ENCODE measurements at regions not wholly inside any gene's neighbourhood (a gene's known extent, or its start where the extent isn't known, plus 50 kb on each side); places are given as distances from the start of the nearest gene placed in this dataset.

- H3K4ac ChIP-seq (ENCODE audit: low read length): no peak overlapping the region
- H3K4me2 ChIP-seq (ENCODE audit: insufficient read depth, low read length, poor library complexity, severe bottlenecking): no peak overlapping the region
- H4K8ac ChIP-seq (ENCODE audit: low read depth, low read length): no peak overlapping the region
- H3K27me3 ChIP-seq (ENCODE audit: control insufficient read depth in 3 of 3, insufficient read depth in 3 of 3, low read depth in 1 of 3, low read length in 3 of 3): no peaks in the 10 kb centered on the region
- H2BK5ac ChIP-seq (ENCODE audit: low read length): no peak overlapping the region
- H3K14ac ChIP-seq (ENCODE audit: low read length): no peak overlapping the region
- no peak overlapping the region for H2AK5ac ChIP-seq (ENCODE audit: low read depth, low read length)
- H3K9ac ChIP-seq (ENCODE audit: low read depth, low read length, poor library complexity): no peak overlapping the region
- no peak overlapping the region for H2BK120ac ChIP-seq (ENCODE audit: low read depth, low read length)
- H3K27ac ChIP-seq (replicated peaks; ENCODE audit: low read length): no peak overlapping the region
- H3K4me3 ChIP-seq (ENCODE audit: low read length in 2 of 2): no peak overlapping the region
- H2BK12ac ChIP-seq (ENCODE audit: low read length): no peak overlapping the region
- no peak overlapping the region for H4K91ac ChIP-seq (ENCODE audit: low read depth, low read length, poor library complexity)
- H3K18ac ChIP-seq (ENCODE audit: low read length): peak overlapping the region; percentile 4
- no peaks in the 10 kb centered on the region for H3K4me1 ChIP-seq (ENCODE audit: control insufficient read depth in 2 of 2, insufficient read depth in 1 of 2, low read depth in 1 of 2, low read length in 2 of 2)
- H3K9me3 ChIP-seq (replicated peaks in 1 of 2; ENCODE audit: control insufficient read depth in 2 of 2, insufficient read depth in 1 of 2, low read depth in 1 of 2, low read length in 2 of 2): peaks cover 0 to 3% of the 10 kb centered on the region in 2 donors
- no peaks in the 10 kb centered on the region for H3K79me1 ChIP-seq (ENCODE audit: low read depth, low read length)
- H2AFZ ChIP-seq (ENCODE audit: low read length): no peak overlapping the region
- no peak for DNase-seq (ENCODE audit: low spot score)
- no peak overlapping the region for H2BK15ac ChIP-seq (ENCODE audit: low read length)
- no peak overlapping the region for H3K23ac ChIP-seq (ENCODE audit: low read depth, low read length, poor library complexity)
- no peaks in the 10 kb centered on the region for H3K36me3 ChIP-seq (replicated peaks in 1 of 2; ENCODE audit: control insufficient read depth in 2 of 2, insufficient read depth in 2 of 2, low read length in 2 of 2)
- no CpG with 5 or more reads among the region's 3 CpGs for WGBS, 2 donors (ENCODE audit: extremely low coverage in 2 of 2, insufficient read length in 2 of 2, insufficient replicate concordance in 1 of 2)
Observed at GRCh38 chr2:114248648-114249047, 193.8 kb upstream of the DPP10 start.

- no peak overlapping the region for H2AK5ac ChIP-seq (ENCODE audit: low read depth, low read length)
- H3K4ac ChIP-seq (ENCODE audit: low read length): no peak overlapping the region
- H2BK15ac ChIP-seq (ENCODE audit: low read length): no peak overlapping the region
- no peak overlapping the region for H2BK5ac ChIP-seq (ENCODE audit: low read length)
- no peak overlapping the region for H4K8ac ChIP-seq (ENCODE audit: low read depth, low read length)
- H3K4me3 ChIP-seq (ENCODE audit: low read length in 2 of 2): no peak overlapping the region
- H4K91ac ChIP-seq (ENCODE audit: low read depth, low read length, poor library complexity): no peak overlapping the region
- H3K4me1 ChIP-seq (ENCODE audit: control insufficient read depth in 2 of 2, insufficient read depth in 1 of 2, low read depth in 1 of 2, low read length in 2 of 2): no peaks in the 10 kb centered on the region
- no peak overlapping the region for H3K4me2 ChIP-seq (ENCODE audit: insufficient read depth, low read length, poor library complexity, severe bottlenecking)
- no CpG with 5 or more reads among the region's 1 CpG for WGBS, 2 donors (ENCODE audit: extremely low coverage in 2 of 2, insufficient read length in 2 of 2, insufficient replicate concordance in 1 of 2)
- no peak overlapping the region for H3K18ac ChIP-seq (ENCODE audit: low read length)
- no peak overlapping the region for H3K9ac ChIP-seq (ENCODE audit: low read depth, low read length, poor library complexity)
- no peak for DNase-seq (ENCODE audit: low spot score)
- H3K9me3 ChIP-seq (replicated peaks in 1 of 2; ENCODE audit: control insufficient read depth in 2 of 2, insufficient read depth in 1 of 2, low read depth in 1 of 2, low read length in 2 of 2): no peaks in the 10 kb centered on the region
- H3K27ac ChIP-seq (replicated peaks; ENCODE audit: low read length): no peak overlapping the region
- no peak overlapping the region for H3K14ac ChIP-seq (ENCODE audit: low read length)
- no peak overlapping the region for H2AFZ ChIP-seq (ENCODE audit: low read length)
- no peak overlapping the region for H2BK120ac ChIP-seq (ENCODE audit: low read depth, low read length)
- no peak overlapping the region for H2BK12ac ChIP-seq (ENCODE audit: low read length)
- H3K36me3 ChIP-seq (replicated peaks in 1 of 2; ENCODE audit: control insufficient read depth in 2 of 2, insufficient read depth in 2 of 2, low read length in 2 of 2): no peaks in the 10 kb centered on the region
- H3K27me3 ChIP-seq (ENCODE audit: control insufficient read depth in 3 of 3, insufficient read depth in 3 of 3, low read depth in 1 of 3, low read length in 3 of 3): no peaks in the 10 kb centered on the region
- H3K79me1 ChIP-seq (ENCODE audit: low read depth, low read length): no peaks in the 10 kb centered on the region
- H3K23ac ChIP-seq (ENCODE audit: low read depth, low read length, poor library complexity): no peak overlapping the region
Observed at GRCh38 chr2:114252713-114253112, 189.7 kb upstream of the DPP10 start.

GRCh38 chr2:114254875-114255274, 187.6 kb upstream of the DPP10 start:
- Histone ChIP-seq H3K4me2 (ENCODE audit: insufficient read depth, low read length, poor library complexity, severe bottlenecking) (no peak overlapping the region), H3K79me1 (ENCODE audit: low read depth, low read length) (no peaks in the 10 kb centered on the region), H2BK120ac (ENCODE audit: low read depth, low read length) (no peak overlapping the region), H3K27me3 (ENCODE audit: control insufficient read depth in 3 of 3, insufficient read depth in 3 of 3, low read depth in 1 of 3, low read length in 3 of 3) (no peaks in the 10 kb centered on the region), H3K27ac (replicated peaks; ENCODE audit: low read length) (no peak overlapping the region), H2BK15ac (ENCODE audit: low read length) (no peak overlapping the region), H3K14ac (ENCODE audit: low read length) (no peak overlapping the region), H3K4me3 (ENCODE audit: low read length in 2 of 2) (no peak overlapping the region), H2BK5ac (ENCODE audit: low read length) (no peak overlapping the region), H4K91ac (ENCODE audit: low read depth, low read length, poor library complexity) (no peak overlapping the region), H2BK12ac (ENCODE audit: low read length) (no peak overlapping the region), H3K23ac (ENCODE audit: low read depth, low read length, poor library complexity) (no peak overlapping the region), H3K18ac (ENCODE audit: low read length) (no peak overlapping the region), H3K9ac (ENCODE audit: low read depth, low read length, poor library complexity) (no peak overlapping the region), H2AK5ac (ENCODE audit: low read depth, low read length) (no peak overlapping the region), H3K9me3 (replicated peaks in 1 of 2; ENCODE audit: control insufficient read depth in 2 of 2, insufficient read depth in 1 of 2, low read depth in 1 of 2, low read length in 2 of 2) (no peaks in the 10 kb centered on the region), H3K4ac (ENCODE audit: low read length) (no peak overlapping the region), H3K36me3 (replicated peaks in 1 of 2; ENCODE audit: control insufficient read depth in 2 of 2, insufficient read depth in 2 of 2, low read length in 2 of 2) (no peaks in the 10 kb centered on the region), H3K4me1 (ENCODE audit: control insufficient read depth in 2 of 2, insufficient read depth in 1 of 2, low read depth in 1 of 2, low read length in 2 of 2) (no peaks in the 10 kb centered on the region), H4K8ac (ENCODE audit: low read depth, low read length) (no peak overlapping the region), H2AFZ (ENCODE audit: low read length) (no peak overlapping the region)
- DNase-seq (ENCODE audit: low spot score): no peak
- WGBS, 2 donors (ENCODE audit: extremely low coverage in 2 of 2, insufficient read length in 2 of 2, insufficient replicate concordance in 1 of 2): no CpG with 5 or more reads among the region's 2 CpGs

- H2BK12ac ChIP-seq (ENCODE audit: low read length): no peak overlapping the region
- no peak overlapping the region for H3K18ac ChIP-seq (ENCODE audit: low read length)
- no CpG with 5 or more reads among the region's 3 CpGs for WGBS, 2 donors (ENCODE audit: extremely low coverage in 2 of 2, insufficient read length in 2 of 2, insufficient replicate concordance in 1 of 2)
Observed at GRCh38 chr2:114259389-114259788, 183.1 kb upstream of the DPP10 start.

More at GRCh38 chr2:114259389-114259788, 183.1 kb upstream of the DPP10 start:
- Histone ChIP-seq H3K4me3 (ENCODE audit: low read length in 2 of 2) (no peak overlapping the region), H3K36me3 (replicated peaks in 1 of 2; ENCODE audit: control insufficient read depth in 2 of 2, insufficient read depth in 2 of 2, low read length in 2 of 2) (no peaks in the 10 kb centered on the region), H2BK5ac (ENCODE audit: low read length) (no peak overlapping the region), H4K91ac (ENCODE audit: low read depth, low read length, poor library complexity) (no peak overlapping the region), H2BK15ac (ENCODE audit: low read length) (no peak overlapping the region), H3K9ac (ENCODE audit: low read depth, low read length, poor library complexity) (no peak overlapping the region), H3K14ac (ENCODE audit: low read length) (no peak overlapping the region), H2AFZ (ENCODE audit: low read length) (no peak overlapping the region), H3K4me1 (ENCODE audit: control insufficient read depth in 2 of 2, insufficient read depth in 1 of 2, low read depth in 1 of 2, low read length in 2 of 2) (no peaks in the 10 kb centered on the region), H2BK120ac (ENCODE audit: low read depth, low read length) (no peak overlapping the region), H3K9me3 (replicated peaks in 1 of 2; ENCODE audit: control insufficient read depth in 2 of 2, insufficient read depth in 1 of 2, low read depth in 1 of 2, low read length in 2 of 2) (peaks cover 0 to 3% of the 10 kb centered on the region in 2 donors), H3K79me1 (ENCODE audit: low read depth, low read length) (no peaks in the 10 kb centered on the region), H3K4ac (ENCODE audit: low read length) (no peak overlapping the region), H3K4me2 (ENCODE audit: insufficient read depth, low read length, poor library complexity, severe bottlenecking) (no peak overlapping the region), H3K23ac (ENCODE audit: low read depth, low read length, poor library complexity) (no peak overlapping the region), H3K27ac (replicated peaks; ENCODE audit: low read length) (no peak overlapping the region), H3K27me3 (ENCODE audit: control insufficient read depth in 3 of 3, insufficient read depth in 3 of 3, low read depth in 1 of 3, low read length in 3 of 3) (no peaks in the 10 kb centered on the region), H4K8ac (ENCODE audit: low read depth, low read length) (no peak overlapping the region), H2AK5ac (ENCODE audit: low read depth, low read length) (no peak overlapping the region)
- no peak for DNase-seq (ENCODE audit: low spot score)

All from neuronal stem cell (in vitro differentiated cells).